ENCODE measurements at regions not wholly inside any gene's neighbourhood (a gene's known extent, or its start where the extent isn't known, plus 50 kb on each side); places are given as distances from the start of the nearest gene placed in this dataset.
A peak's percentile ranks its signal among the peaks of the same experiment; 100 is the strongest.

DNA sequence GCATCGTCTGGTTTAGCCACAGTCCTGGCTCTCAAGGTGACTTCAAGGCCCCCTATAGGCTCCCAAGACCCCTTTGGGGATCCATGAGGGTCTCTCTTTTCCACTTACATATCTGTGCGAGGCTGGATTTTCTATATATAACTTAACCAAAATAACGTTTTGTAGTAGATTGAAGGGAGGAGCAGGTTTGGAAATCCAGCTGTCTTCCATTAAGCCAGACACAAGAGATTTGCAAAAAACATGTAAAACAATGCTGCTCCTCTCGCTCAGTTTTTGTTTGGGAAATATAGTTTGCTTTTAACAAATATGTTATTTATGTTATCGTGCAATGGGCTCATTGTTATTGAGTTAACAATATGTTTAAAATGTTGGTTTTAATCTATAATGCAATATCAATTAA is 811.2 kb downstream of the TYW1 start:
- Mint-ChIP-seq H3K27ac (no peak overlapping the region), H3K4me3 (no peak overlapping the region), H3K9me3 (no peaks in the 10 kb centered on the region), H3K4me1 (ENCODE audit: unreplicated experiment) (no peaks in the 10 kb centered on the region), H3K27me3 (peaks cover 19% of the 10 kb centered on the region), H3K36me3 (no peaks in the 10 kb centered on the region)
- no peak for TF ChIP-seq CTCF (conservative IDR thresholded peaks at IDR 0.05)
- no peak for DNase-seq (ENCODE audit: extremely low spot score, unreplicated experiment)

DNA sequence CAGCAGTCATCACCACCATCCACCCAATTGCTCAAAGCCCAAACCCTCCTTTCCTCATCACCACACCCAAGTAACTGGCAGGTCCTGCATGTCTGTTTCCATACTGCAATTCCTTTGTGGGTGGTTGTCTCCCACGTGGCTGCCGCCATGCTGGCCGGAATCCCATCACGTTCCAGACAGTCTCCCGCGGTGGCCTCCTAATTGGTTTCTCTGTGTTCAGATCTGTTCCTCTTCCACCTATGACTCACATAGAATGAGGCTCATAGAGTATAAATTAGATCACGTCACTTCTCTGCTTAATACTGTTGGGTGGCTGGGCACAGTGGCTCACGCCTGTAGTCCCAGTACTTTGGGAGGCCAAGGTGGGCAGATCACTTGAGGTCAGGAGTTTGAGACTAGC is 813.0 kb downstream of the TYW1 start:
- H3K4me1 Mint-ChIP-seq (ENCODE audit: unreplicated experiment): no peaks in the 10 kb centered on the region
- no peak overlapping the region for H3K4me3 Mint-ChIP-seq
- no peak for DNase-seq (ENCODE audit: extremely low spot score, unreplicated experiment)
- TF ChIP-seq CTCF (conservative IDR thresholded peaks at IDR 0.05): no peak
- peaks cover 12% of the 10 kb centered on the region for H3K27me3 Mint-ChIP-seq
- no peak overlapping the region for H3K27ac Mint-ChIP-seq
- no peaks in the 10 kb centered on the region for H3K36me3 Mint-ChIP-seq
- no peaks in the 10 kb centered on the region for H3K9me3 Mint-ChIP-seq

DNA sequence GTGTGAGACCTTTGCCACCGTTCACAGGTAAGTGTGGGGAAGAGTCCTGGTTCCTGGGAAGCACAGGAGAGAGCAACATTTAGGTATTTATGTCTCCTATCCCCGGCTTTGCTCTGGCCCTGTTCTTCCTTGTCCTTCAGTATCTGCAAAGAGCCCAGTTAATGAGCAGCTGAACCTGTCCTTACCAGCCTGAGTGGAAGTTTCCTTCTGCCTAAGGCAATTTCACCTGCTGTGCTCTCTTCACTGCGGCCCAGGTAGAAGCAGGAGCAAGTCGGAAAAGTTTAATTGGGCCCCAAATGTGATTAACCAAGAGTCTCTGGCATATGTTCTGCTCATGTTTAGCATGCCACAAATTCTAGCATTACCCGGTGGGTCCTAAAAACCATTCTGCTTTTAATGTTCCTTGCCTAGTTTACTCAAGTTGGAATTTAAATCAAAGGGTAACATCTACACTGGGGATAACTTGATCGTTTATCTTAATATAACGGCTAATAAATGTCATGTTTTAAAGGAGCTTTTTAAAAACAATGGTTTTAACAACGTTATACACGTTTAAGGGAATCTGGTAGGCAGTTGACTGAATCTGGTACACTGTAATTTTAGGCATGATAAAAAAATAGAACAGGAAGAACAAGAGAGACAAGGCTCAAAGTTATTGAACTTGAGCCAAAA is 817.1 kb downstream of the TYW1 start:
- no peak overlapping the region for H3K4me3 Mint-ChIP-seq
- no peak for DNase-seq (ENCODE audit: extremely low spot score, unreplicated experiment)
- H3K27ac Mint-ChIP-seq: peak overlapping the region; percentile 10
- TF ChIP-seq CTCF (conservative IDR thresholded peaks at IDR 0.05): no peak
- H3K9me3 Mint-ChIP-seq: peaks cover 5% of the 10 kb centered on the region
- H3K4me1 Mint-ChIP-seq (ENCODE audit: unreplicated experiment): no peaks in the 10 kb centered on the region
- peaks cover 8% of the 10 kb centered on the region for H3K27me3 Mint-ChIP-seq
- H3K36me3 Mint-ChIP-seq: no peaks in the 10 kb centered on the region

DNA sequence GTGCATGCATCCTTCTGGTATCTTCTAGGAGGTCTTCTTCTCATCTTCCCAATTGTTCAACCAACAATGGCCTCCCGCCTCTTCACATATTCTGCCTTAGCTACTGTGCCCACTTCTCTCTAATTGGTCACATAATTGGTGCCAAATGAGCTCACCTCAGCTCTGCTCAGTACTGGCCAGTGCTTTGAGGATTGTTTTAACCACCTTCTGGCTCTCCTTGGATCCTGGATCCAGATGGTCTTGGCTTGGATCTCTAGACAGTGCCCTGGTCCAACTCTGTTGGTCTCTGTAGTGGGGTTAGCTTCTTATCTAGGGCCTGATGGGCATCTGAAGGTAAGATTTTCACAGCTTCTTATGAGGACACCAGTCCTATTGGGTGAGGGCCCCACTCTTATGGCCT is 820.8 kb downstream of the TYW1 start:
- peaks cover 17% of the 10 kb centered on the region for H3K27me3 Mint-ChIP-seq
- no peak for TF ChIP-seq CTCF (conservative IDR thresholded peaks at IDR 0.05)
- no peak overlapping the region for H3K4me3 Mint-ChIP-seq
- no peak for DNase-seq (ENCODE audit: extremely low spot score, unreplicated experiment)
- no peaks in the 10 kb centered on the region for H3K36me3 Mint-ChIP-seq
- H3K4me1 Mint-ChIP-seq (ENCODE audit: unreplicated experiment): no peaks in the 10 kb centered on the region
- H3K9me3 Mint-ChIP-seq: peaks cover 5% of the 10 kb centered on the region
- H3K27ac Mint-ChIP-seq: no peak overlapping the region

DNA sequence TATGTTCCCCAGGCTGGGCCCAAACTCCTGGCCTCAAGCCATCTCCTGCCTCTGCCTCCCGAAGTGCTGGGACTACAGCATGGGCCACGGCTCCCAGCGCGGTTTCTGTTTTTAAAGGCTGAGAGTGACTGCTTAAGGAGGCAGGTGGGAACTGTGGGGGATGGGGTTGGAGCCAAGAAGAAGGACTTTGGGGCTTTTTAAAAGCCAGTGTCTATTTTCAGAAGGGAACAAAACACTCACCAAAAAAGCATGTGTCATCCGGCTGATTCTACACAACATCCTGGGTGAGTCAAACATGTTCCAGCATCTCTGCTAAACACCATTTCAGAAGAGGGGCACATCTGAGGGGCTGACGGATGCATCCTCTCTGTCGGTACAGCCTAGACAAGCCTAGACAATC is 824.5 kb downstream of the TYW1 start:
- TF ChIP-seq CTCF (conservative IDR thresholded peaks at IDR 0.05): no peak
- Mint-ChIP-seq H3K27me3 (peaks cover 10% of the 10 kb centered on the region), H3K36me3 (no peaks in the 10 kb centered on the region), H3K4me1 (ENCODE audit: unreplicated experiment) (no peaks in the 10 kb centered on the region), H3K4me3 (no peak overlapping the region), H3K9me3 (peaks cover 5% of the 10 kb centered on the region), H3K27ac (no peak overlapping the region)
- no peak for DNase-seq (ENCODE audit: extremely low spot score, unreplicated experiment)

DNA sequence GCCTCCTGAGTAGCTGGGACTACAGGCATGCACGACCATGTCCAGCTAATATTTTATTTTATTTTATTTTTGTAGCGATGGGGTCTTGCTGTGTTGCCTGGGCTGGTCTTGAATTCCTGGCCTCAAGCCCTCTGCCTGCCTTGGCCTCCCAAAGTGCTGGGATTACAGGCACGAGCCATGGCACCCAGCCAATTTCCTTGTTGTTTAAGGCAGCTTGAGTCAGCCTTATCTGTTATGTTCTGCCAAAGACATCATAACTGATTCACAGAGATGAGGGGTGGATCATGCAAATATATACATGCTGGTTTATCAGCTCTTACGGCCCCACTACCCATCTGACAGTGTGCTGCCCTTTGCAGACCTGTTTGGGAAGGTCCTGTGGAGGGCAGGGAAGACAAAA is 826.7 kb downstream of the TYW1 start:
- H3K4me3 Mint-ChIP-seq: no peak overlapping the region
- TF ChIP-seq CTCF (conservative IDR thresholded peaks at IDR 0.05): no peak
- no peak for DNase-seq (ENCODE audit: extremely low spot score, unreplicated experiment)
- H3K36me3 Mint-ChIP-seq: no peaks in the 10 kb centered on the region
- no peaks in the 10 kb centered on the region for H3K9me3 Mint-ChIP-seq
- H3K27ac Mint-ChIP-seq: no peak overlapping the region
- no peaks in the 10 kb centered on the region for H3K4me1 Mint-ChIP-seq (ENCODE audit: unreplicated experiment)
- H3K27me3 Mint-ChIP-seq: peaks cover 10% of the 10 kb centered on the region

All from type B pancreatic cell (in vitro differentiated cells).